BLaER1 treated with 17β-estradiol and CSF1 and Interleukin-3, amounts not matched to agents 10 nM and 100 nM (cell line): ENCODE measurements at regions not wholly inside any gene's neighbourhood (a gene's known extent, or its start where the extent isn't known, plus 50 kb on each side); places are given as distances from the start of the nearest gene placed in this dataset.

ENCODE experiments used
- H3K27ac ChIP-seq, 11 experiments: shearing (Covaris generic); formaldehyde crosslinking; 2 replicates each; pipeline ENCODE4 v1.8.1; 2022
- H3K27me3 ChIP-seq, 11 experiments: shearing (Covaris generic); formaldehyde crosslinking; 2 replicates each; pipeline ENCODE4 v1.8.1; 2022
- H3K36me3 ChIP-seq, 11 experiments: shearing (Covaris generic); formaldehyde crosslinking; 2 replicates each; pipeline ENCODE4 v1.8.1; 2022
- H3K4me1 ChIP-seq, 10 experiments: shearing (Covaris generic); formaldehyde crosslinking; 2 replicates each; pipeline ENCODE4 v1.8.1; 2022
- H3K4me2 ChIP-seq, 11 experiments: shearing (Covaris generic); formaldehyde crosslinking; 2 replicates each; pipeline ENCODE4 v1.8.1; 2022
- H3K4me3 ChIP-seq, 10 experiments: shearing (Covaris generic); formaldehyde crosslinking; 2 replicates each; pipeline ENCODE4 v1.8.1; 2022
- H3K9ac ChIP-seq, 11 experiments: shearing (Covaris generic); formaldehyde crosslinking; 2 replicates each; pipeline ENCODE4 v1.8.1; 2022
- H3K9me3 ChIP-seq, 11 experiments: shearing (Covaris generic); formaldehyde crosslinking; replicated peaks in 1 of 11; 2 replicates each; pipeline ENCODE4 v1.8.1; 2022
- H4K20me1 ChIP-seq, 11 experiments: shearing (Covaris generic); formaldehyde crosslinking; 2 replicates each; pipeline ENCODE4 v1.8.1; 2022
- Cebpa-rat ChIP-seq, 11 experiments: shearing (Covaris generic); IDR thresholded peaks; 2 replicates each; pipeline ENCODE4 v1.8.1; 2022

- Histone ChIP-seq H3K4me1 (no peaks in the 10 kb centered on the region), H3K9ac (no peak overlapping the region), H3K27ac (no peak overlapping the region), H3K4me3 (no peak overlapping the region), H3K36me3 (no peaks in the 10 kb centered on the region), H3K27me3 (no peaks in the 10 kb centered on the region), H4K20me1 (no peaks in the 10 kb centered on the region), H3K9me3 (no peaks in the 10 kb centered on the region), H3K4me2 (no peak overlapping the region)
- no peak for TF ChIP-seq Cebpa-rat (IDR thresholded peaks at IDR 0.05)
Observed at GRCh38 chr17:13337151-13337550, 264.6 kb downstream of the HS3ST3A1 start.

GRCh38 chr17:13334374-13334773 lies 267.4 kb downstream of the HS3ST3A1 start:
- Histone ChIP-seq H3K9ac (no peak overlapping the region), H3K27me3 (no peaks in the 10 kb centered on the region), H3K4me2 (no peak overlapping the region), H3K4me3 (no peak overlapping the region), H3K27ac (no peak overlapping the region), H4K20me1 (no peaks in the 10 kb centered on the region), H3K4me1 (no peaks in the 10 kb centered on the region), H3K36me3 (no peaks in the 10 kb centered on the region), H3K9me3 (0 out of 22 replicates have a peak, but pooled peaks cover 0 to 4% (median 0%) of the 10 kb centered on the region in 11 experiments)
- TF ChIP-seq Cebpa-rat (IDR thresholded peaks at IDR 0.05): no peak

- Histone ChIP-seq H3K4me2 (no peak overlapping the region), H3K4me3 (no peak overlapping the region)
- TF ChIP-seq Cebpa-rat (IDR thresholded peaks at IDR 0.05): no peak
Observed at GRCh38 chr17:13333661-13334060, 268.1 kb downstream of the HS3ST3A1 start.

GRCh38 chr17:13332207-13332606 lies 269.5 kb downstream of the HS3ST3A1 start:
- no peak overlapping the region for H3K9ac ChIP-seq
- no peaks in the 10 kb centered on the region for H4K20me1 ChIP-seq
- H3K36me3 ChIP-seq: no peaks in the 10 kb centered on the region
- no peaks in the 10 kb centered on the region for H3K27me3 ChIP-seq
- no peak for TF ChIP-seq Cebpa-rat (IDR thresholded peaks at IDR 0.05)
- H3K4me3 ChIP-seq: no peak overlapping the region
- no peaks in the 10 kb centered on the region for H3K4me1 ChIP-seq
- H3K4me2 ChIP-seq: no peak overlapping the region
- H3K9me3 ChIP-seq: 0 out of 22 replicates have a peak, but pooled peaks cover 0 to 4% (median 0%) of the 10 kb centered on the region in 11 experiments
- H3K27ac ChIP-seq: no peak overlapping the region

More at GRCh38 chr17:13333661-13334060, 268.1 kb downstream of the HS3ST3A1 start:
- H3K27me3 ChIP-seq: no peaks in the 10 kb centered on the region
- no peaks in the 10 kb centered on the region for H4K20me1 ChIP-seq
- H3K9ac ChIP-seq: no peak overlapping the region
- H3K27ac ChIP-seq: no peak overlapping the region
- no peaks in the 10 kb centered on the region for H3K4me1 ChIP-seq
- H3K9me3 ChIP-seq: 0 out of 22 replicates have a peak, but pooled peaks cover 0 to 4% (median 0%) of the 10 kb centered on the region in 11 experiments
- no peaks in the 10 kb centered on the region for H3K36me3 ChIP-seq

GRCh38 chr17:13329421-13329820 lies 272.3 kb downstream of the HS3ST3A1 start:
- no peaks in the 10 kb centered on the region for H3K4me1 ChIP-seq
- H3K36me3 ChIP-seq: no peaks in the 10 kb centered on the region
- no peaks in the 10 kb centered on the region for H4K20me1 ChIP-seq
- no peak overlapping the region for H3K27ac ChIP-seq
- 0 out of 22 replicates have a peak, but pooled peaks cover 0 to 4% (median 0%) of the 10 kb centered on the region in 11 experiments for H3K9me3 ChIP-seq
- H3K27me3 ChIP-seq: no peaks in the 10 kb centered on the region
- no peak for TF ChIP-seq Cebpa-rat (IDR thresholded peaks at IDR 0.05)
- no peak overlapping the region for H3K4me2 ChIP-seq
- no peak overlapping the region for H3K4me3 ChIP-seq
- H3K9ac ChIP-seq: no peak overlapping the region

- H3K4me2 ChIP-seq: no peak overlapping the region
- no peak overlapping the region for H3K27ac ChIP-seq
- H3K36me3 ChIP-seq: no peaks in the 10 kb centered on the region
- no peak overlapping the region for H3K4me3 ChIP-seq
- H4K20me1 ChIP-seq: no peaks in the 10 kb centered on the region
- H3K9me3 ChIP-seq: no peaks in the 10 kb centered on the region
- TF ChIP-seq Cebpa-rat (IDR thresholded peaks at IDR 0.05): no peak
- no peak overlapping the region for H3K9ac ChIP-seq
- no peaks in the 10 kb centered on the region for H3K27me3 ChIP-seq
- H3K4me1 ChIP-seq: no peaks in the 10 kb centered on the region; a peak in 1 of 20 replicates
Observed at GRCh38 chr17:13323990-13324389, 277.7 kb downstream of the HS3ST3A1 start.

- Histone ChIP-seq H3K4me2 (no peak overlapping the region), H4K20me1 (no peaks in the 10 kb centered on the region), H3K27me3 (no peaks in the 10 kb centered on the region), H3K36me3 (no peaks in the 10 kb centered on the region), H3K9ac (no peak overlapping the region), H3K27ac (no peak overlapping the region), H3K9me3 (no peaks in the 10 kb centered on the region), H3K4me3 (no peak overlapping the region), H3K4me1 (no peaks in the 10 kb centered on the region; a peak in 1 of 20 replicates)
- no peak for TF ChIP-seq Cebpa-rat (IDR thresholded peaks at IDR 0.05)
Observed at GRCh38 chr17:13321951-13322701, 279.6 kb downstream of the HS3ST3A1 start.

- TF ChIP-seq Cebpa-rat (IDR thresholded peaks at IDR 0.05): no peak
- no peak overlapping the region for H3K9ac ChIP-seq
- no peaks in the 10 kb centered on the region for H3K27me3 ChIP-seq
- no peaks in the 10 kb centered on the region for H3K9me3 ChIP-seq
- H3K4me1 ChIP-seq: no peaks in the 10 kb centered on the region; a peak in 1 of 20 replicates
- H4K20me1 ChIP-seq: no peaks in the 10 kb centered on the region
- no peak overlapping the region for H3K4me3 ChIP-seq
- H3K4me2 ChIP-seq: no peak overlapping the region
- H3K36me3 ChIP-seq: no peaks in the 10 kb centered on the region
- H3K27ac ChIP-seq: no peak overlapping the region
Observed at GRCh38 chr17:13320046-13320785, 281.5 kb downstream of the HS3ST3A1 start.

- no peak overlapping the region for H3K4me2 ChIP-seq
- H3K9ac ChIP-seq: no peak overlapping the region
- no peaks in the 10 kb centered on the region for H4K20me1 ChIP-seq
- no peaks in the 10 kb centered on the region for H3K36me3 ChIP-seq
- no peak overlapping the region for H3K27ac ChIP-seq
- no peak overlapping the region for H3K4me3 ChIP-seq
- H3K27me3 ChIP-seq: no peaks in the 10 kb centered on the region
- H3K9me3 ChIP-seq: peaks cover 0 to under 1% (median 0%) of the 10 kb centered on the region in 11 experiments; a peak in 1 of 22 replicates
- H3K4me1 ChIP-seq: no peaks in the 10 kb centered on the region; a peak in 1 of 20 replicates
- no peak for TF ChIP-seq Cebpa-rat (IDR thresholded peaks at IDR 0.05)
Observed at GRCh38 chr17:13316657-13317056, 285.1 kb downstream of the HS3ST3A1 start.
